ENCODE measurements at regions not wholly inside any gene's neighbourhood (a gene's known extent, or its start where the extent isn't known, plus 50 kb on each side); places are given as distances from the start of the nearest gene placed in this dataset.

DNA sequence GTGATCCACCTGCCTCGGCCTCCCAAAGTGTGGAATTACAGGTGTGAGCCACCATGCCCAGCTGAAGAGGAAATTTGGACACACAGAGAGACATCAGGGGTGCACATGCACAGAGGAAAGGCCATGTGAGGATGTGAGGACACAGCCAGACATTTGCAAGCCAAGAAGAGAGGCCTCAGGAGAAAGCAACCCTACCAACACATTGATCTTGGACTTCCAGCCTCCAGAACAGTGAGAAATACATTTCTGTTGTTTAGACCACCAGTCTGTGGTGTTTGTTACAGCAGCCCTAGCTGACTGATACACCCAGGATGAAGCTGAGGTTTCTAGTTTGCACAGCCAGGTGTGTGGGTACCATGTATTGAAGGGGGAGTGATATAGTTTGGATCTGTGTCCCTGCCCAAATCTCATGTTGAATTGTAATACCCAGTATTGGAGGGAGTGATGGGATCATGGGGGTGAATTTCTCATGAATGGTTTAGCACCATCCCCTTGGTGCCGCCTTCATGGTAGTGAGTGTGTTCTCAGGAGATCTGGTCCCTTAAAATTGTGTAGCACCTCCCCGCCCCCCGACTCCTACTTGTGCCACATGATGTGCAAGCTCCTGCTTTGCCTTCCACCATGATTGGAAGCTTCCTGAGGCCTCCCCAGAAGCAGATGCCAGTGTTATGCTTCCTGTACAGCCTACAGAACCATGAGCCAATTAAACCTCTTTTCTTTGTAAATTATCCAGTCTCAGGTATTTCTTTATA lies 64.7 kb upstream of the DUSP5 start:
- no peak for DNase-seq (ENCODE audit: low read depth)

DNA sequence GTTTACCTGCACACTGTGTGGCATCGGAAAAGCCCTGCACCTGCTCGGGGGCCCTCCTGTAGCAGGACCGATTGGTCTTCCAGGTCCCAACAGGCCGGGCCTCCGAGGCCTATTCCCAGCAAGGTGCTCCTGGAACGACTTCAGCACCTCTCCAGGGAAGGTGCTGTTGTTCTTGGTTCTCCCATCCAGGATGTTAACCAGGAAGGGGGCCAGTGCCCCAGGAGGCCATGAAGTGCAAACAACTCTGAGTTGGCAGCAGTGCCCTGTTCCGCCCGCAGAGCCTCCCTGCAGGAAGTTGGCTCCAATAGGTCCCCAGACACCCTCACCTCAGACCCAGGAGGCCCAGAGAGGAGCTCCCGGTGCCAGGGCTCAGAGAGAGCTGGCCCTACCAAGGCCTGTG lies 64.0 kb upstream of the DUSP5 start:
- no peak for DNase-seq (ENCODE audit: low read depth)

DNA sequence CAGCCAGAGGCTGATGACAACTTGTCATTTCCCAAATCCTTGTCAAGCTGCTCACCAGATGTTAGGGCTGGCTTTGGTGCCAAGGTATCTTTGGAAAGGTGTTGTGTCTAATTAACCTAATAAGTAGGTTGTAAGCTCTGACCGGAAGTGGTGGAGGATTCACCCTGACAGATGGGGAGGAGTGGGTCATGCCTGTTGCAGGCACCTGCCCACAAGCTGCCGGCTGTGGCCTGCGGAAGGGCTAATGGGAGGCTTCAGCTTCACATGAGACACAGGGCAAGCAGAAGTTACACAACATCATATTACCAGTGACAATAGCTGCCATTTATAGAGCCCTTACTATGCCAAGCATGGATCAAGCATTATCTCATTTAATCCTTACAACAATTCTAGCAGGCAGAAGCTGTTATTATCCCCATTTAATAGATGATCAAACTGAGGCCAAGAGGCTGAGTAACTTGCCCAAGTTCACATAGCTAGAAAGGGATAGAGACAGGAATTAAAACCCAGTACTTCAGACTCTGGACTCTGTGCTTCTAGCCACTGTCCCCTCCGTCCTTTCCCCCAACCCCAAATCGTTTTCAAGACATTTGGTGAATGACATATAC lies 63.1 kb upstream of the DUSP5 start:
- DNase-seq (ENCODE audit: low read depth) = peak; percentile 87

DNA sequence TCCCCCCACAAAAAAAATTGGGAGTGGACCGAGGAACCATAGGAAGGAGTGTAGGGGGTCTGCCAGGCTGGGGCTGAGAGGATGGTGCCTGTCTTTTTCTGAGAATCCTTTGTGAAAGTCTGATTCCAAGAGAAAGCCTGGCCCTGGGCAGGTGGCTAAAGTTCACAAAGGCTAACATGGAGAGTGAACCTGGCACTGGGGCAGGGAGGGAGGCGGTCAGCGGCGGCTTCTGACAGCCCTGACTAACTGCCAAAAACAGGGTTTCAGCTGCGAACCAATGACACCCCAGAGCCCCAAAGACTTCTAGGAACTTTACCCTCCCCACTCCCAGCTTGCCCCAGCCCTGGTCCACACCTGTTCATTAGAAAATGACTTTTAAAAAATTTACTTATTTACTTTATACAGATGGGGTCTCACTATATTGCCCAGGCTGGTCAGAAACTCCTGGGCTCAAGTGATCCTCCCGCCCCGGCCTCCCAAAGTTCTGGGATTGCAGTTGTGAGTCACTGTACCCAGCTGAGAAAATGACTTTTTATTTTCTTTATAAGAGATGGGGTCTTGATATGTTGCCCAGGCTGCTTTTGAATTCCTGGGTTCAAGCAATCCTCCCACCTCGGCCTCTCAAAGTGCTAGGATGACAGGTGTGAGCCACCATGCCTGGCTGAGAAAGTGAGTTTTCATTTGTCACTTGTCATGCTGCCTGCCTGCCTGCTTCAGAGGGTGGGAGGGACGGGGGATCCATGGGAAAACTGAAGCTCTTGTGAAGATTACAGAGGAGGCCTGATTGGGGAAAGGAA lies 61.0 kb upstream of the DUSP5 start:
- DNase-seq (ENCODE audit: low read depth) = no peak

DNA sequence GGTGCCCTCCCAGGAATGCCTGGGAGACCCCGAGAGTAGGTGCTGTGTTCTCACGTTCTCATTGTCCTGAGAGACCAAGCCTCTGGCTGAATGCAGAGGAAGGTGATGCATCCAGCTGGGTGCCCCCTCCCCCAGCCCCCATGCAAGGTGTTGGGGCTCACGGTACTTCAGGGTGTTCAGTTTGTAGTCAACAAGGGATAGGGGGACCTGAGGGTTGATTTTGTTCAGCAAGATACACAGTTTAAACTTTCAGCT lies 60.4 kb upstream of the DUSP5 start:
- DNase-seq (ENCODE audit: low read depth) = no peak

DNA sequence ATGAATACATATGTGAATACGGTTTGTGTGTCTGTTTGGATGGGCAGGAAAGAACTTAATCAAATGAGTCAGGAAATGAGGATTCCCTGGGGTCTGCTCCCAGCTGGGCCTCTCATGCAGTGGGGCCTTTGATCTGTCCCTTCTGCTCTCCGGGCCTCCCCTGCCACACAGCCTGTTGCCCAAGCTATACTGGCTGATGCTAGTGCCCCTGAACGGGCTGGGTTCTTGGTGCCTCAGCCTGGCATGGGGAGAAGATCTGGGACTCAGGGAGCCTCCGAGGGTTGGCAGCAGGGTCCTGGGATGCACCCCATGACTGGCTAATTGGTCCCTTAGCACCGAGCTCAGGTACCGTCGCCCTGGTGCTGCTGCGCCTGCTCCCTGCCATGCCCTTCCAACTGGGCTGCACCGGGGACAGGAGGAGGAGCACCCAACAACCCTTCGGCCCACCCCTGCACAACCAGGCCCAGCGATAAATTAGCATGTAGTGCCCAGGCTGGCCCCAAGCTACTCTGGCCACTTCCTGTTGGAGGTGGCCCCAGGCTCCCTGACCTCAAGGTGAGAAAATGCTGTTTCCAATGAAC lies 59.9 kb upstream of the DUSP5 start:
- DNase-seq (ENCODE audit: low read depth) = no peak

DNA sequence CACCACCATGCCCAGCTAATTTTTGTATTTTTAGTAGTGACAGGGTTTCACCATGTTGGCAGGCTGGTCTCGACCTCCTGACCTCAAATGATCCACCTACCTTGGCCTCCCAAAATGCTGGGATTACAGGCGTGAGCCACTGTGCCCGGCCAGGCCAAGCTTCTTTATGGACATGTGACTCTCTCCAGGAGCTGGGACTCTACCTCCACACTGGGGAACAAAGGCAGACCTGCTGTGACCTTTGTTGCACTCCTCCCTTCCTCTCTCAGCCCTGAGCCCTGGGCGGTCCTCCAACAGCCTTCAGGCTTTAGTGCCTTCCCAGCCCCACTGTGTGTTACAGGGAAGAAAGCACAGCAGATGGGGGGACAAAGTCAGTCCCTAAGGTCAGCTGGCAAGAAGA lies 55.0 kb upstream of the DUSP5 start:
- DNase-seq (ENCODE audit: low read depth) = no peak

DNA sequence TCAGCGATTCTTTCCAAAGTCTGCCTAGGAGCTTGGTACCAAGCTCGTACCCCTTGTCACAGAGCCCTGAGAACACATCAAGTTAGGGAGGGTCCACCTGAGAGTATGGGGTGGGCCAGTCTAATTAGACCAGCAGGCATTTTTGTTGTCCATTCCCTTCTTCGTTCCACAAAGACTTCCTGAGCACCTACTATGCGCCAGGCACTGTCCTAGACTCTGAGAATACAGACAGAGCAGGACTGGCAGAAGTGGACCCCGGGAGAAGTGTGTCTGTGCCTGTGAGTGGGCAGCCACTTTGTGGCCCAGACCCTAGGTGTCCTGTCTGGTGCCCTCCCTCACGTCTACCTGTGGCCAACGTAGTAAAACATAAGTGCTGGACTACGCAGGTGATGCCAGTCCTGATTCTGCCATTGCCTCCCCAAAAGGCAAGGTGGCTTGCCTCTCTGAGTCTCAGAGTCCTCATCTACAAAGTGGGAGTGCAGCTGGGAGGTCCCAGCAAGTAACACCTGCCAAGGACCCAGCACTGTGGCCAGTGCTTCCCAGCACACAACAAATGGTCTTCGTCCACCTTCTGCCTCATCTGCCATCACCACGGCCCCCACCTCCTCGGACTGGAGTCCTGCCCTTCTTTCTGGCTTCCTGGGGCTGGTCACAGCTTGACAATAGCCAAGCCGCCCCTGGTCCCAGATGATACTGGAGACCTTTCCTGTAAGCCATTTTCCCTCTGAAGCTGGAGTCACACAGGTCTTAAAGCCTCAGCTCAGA lies 54.3 kb upstream of the DUSP5 start:
- DNase-seq (ENCODE audit: low read depth) = no peak

DNA sequence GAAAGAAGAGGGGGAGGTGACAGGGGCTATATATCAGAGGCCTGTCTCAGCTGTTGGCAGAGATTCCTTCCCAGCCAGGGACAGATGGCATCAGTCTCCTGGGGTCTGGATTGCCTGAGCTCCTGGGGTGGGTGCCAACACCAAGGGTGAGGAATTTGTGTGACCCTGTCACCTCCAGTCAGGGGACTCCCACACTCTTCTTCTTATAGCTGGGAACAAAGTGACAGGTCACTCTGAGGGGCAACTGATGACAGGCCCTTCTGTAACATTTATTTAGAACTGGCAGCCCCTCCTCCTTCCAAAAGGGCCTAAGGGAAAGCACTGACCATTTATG lies 53.7 kb upstream of the DUSP5 start:
- peak; percentile 96 for DNase-seq (ENCODE audit: low read depth)

DNA sequence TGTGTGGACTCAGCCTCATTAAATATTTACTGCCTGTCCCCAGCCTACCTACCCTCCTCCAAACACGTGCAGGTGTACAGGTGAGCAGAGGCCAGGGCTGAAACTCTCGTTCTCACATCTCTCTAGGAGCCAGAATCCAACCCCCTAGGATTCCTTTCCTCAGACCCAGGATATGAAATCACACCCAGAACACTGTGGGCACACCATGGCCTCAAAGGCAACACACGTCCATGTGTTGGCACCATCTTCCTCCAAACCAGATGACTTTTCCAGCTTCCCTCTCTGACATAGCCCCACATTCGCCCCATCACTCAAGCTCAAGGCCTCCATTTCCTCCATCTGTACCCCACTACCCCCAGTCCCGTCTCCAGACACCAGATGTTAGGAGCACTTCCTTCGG lies 51.8 kb upstream of the DUSP5 start:
- DNase-seq (ENCODE audit: low read depth) = no peak

DNA sequence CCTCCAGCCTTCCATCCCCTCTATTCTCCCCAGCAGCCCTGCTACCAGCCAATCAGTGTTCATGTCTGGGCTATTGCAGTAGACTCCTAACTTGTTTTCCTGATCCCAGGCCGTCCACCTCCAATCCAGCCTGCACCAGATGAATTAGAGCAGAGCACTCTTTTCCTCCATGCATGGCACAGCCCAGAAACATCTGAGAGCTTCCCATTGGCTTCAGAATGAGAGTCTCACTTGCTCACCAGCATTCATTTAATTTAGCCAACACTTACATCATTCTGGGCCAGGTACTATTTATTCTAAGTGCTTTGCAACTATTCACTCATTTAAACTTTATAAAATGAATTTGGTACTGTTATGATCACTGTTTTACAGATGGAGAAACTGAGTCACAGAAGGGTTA lies 51.4 kb upstream of the DUSP5 start:
- DNase-seq (ENCODE audit: low read depth) = no peak

DNA sequence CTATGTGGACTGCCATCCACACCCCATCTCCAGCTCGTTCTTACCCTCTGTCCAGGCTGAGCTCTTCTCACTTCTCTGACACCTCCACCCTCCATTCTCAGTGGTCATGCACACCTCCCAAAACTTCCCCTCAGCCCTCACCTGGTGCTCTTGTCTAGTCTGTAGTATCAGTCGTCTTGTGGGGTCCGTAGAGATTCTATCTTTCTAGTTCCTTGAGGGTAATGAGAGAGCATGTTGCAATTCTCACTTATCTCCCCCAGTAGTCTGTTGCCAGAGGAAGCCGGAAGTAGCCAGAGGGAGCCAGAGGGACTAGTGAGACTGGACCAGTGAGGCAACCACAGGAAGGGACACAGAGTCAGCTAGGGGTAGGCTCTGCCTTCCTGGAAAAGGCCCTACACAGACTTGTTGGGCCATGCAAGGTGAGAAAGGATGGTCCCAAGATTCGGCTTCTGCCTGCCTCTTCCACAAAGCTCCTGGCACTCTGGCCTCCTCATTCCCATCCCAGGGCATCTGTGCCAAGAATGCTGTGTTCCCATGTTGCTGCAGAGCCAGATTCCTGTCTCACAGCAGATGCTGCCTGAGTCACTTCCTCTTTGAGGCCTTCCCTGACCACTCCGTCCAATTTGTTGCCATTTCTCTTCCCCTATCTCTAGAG lies 50.6 kb upstream of the DUSP5 start:
- peak; percentile 94 for DNase-seq (ENCODE audit: low read depth)

DNA sequence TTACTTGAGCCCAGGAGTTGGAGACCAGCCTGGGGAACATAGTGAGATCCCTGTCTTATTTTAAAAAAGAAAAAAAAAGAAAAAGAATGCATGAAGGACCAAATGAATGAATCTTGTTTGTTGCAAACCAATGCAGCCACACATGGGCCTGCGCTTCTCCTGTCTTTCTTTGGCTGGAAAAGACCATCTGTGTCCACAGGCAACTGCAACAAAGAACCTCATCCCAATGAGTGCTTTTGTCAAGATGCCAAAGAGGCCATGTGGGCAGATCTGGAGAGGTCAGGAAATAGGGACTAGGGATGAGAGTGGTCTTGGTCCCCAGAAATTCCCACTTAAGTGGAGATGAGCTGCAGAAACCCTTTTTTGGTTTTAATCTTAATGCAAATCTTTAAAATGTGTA lies 49.8 kb upstream of the DUSP5 start:
- DNase-seq (ENCODE audit: low read depth) = peak; percentile 89
